Activated CD8-positive, alpha-beta memory T cell treated with anti-CD3 and anti-CD28 coated beads for 48 hours (primary cell): ENCODE measurements at regions not wholly inside any gene's neighbourhood (a gene's known extent, or its start where the extent isn't known, plus 50 kb on each side); places are given as distances from the start of the nearest gene placed in this dataset.
"Not testable (repeated sequence)": the region's sequence is repeated elsewhere in the genome, so short reads cannot be mapped to it uniquely, and the experiment has no call there.

Experiments
- DNase-seq, 3 experiments: peaks; one replicate each; pipeline ENCODE4 v3.0.0-alpha.2; 2020; ENCODE audit warnings: low read depth in 2 of 3, low spot score in 2 of 3

GRCh38 chr9:73095425-73095824 is 56.2 kb upstream of the ANXA1 start:
- no peak for DNase-seq

GRCh38 chr9:73093740-73094379 is 57.8 kb upstream of the ANXA1 start:
- no peak for DNase-seq

- DNase-seq = no peak
Observed at GRCh38 chr9:73093016-73093739, 58.5 kb upstream of the ANXA1 start.

GRCh38 chr9:73091909-73092308 is 59.8 kb upstream of the ANXA1 start:
- no peak for DNase-seq

GRCh38 chr9:73090214-73090613 is 61.5 kb upstream of the ANXA1 start:
- DNase-seq = no peak

GRCh38 chr9:73089304-73089985 is 62.2 kb upstream of the ANXA1 start:
- DNase-seq = no peak

GRCh38 chr9:73087876-73088275 is 63.8 kb upstream of the ANXA1 start:
- not testable (repeated sequence) for DNase-seq

- no peak for DNase-seq
Observed at GRCh38 chr9:73083519-73083918, 68.1 kb upstream of the ANXA1 start.

GRCh38 chr9:73081979-73082657 is 69.5 kb upstream of the ANXA1 start:
- no peak for DNase-seq

GRCh38 chr9:73080110-73080694 is 71.5 kb upstream of the ANXA1 start:
- DNase-seq = no peak

GRCh38 chr9:73079326-73079725 is 72.3 kb upstream of the ANXA1 start:
- DNase-seq = no peak

- no peak for DNase-seq
Observed at GRCh38 chr9:73077625-73078030, 74.0 kb upstream of the ANXA1 start.

- no peak for DNase-seq
Observed at GRCh38 chr9:73076970-73077369, 74.7 kb upstream of the ANXA1 start.

GRCh38 chr9:73074176-73074708 is 77.4 kb upstream of the ANXA1 start:
- no peak for DNase-seq

GRCh38 chr9:73073337-73074175 is 78.1 kb upstream of the ANXA1 start:
- DNase-seq = no peak

- no peak for DNase-seq
Observed at GRCh38 chr9:73067074-73067473, 84.6 kb upstream of the ANXA1 start.

GRCh38 chr9:73065439-73065838 is 86.2 kb upstream of the ANXA1 start:
- no peak for DNase-seq

GRCh38 chr9:73064315-73064714 is 87.3 kb upstream of the ANXA1 start:
- no peak for DNase-seq

GRCh38 chr9:73061146-73061545 is 90.5 kb upstream of the ANXA1 start:
- no peak for DNase-seq

GRCh38 chr9:73059247-73059646 is 92.4 kb upstream of the ANXA1 start:
- no peak for DNase-seq
